Myocyte (in vitro differentiated cells): ENCODE measurements at regions not wholly inside any gene's neighbourhood (a gene's known extent, or its start where the extent isn't known, plus 50 kb on each side); places are given as distances from the start of the nearest gene placed in this dataset.

Experiments
- DNase-seq: peaks from one replicate; pipeline ENCODE4 v3.0.0-alpha.2; 2012; ENCODE audit warnings: low read depth

DNA sequence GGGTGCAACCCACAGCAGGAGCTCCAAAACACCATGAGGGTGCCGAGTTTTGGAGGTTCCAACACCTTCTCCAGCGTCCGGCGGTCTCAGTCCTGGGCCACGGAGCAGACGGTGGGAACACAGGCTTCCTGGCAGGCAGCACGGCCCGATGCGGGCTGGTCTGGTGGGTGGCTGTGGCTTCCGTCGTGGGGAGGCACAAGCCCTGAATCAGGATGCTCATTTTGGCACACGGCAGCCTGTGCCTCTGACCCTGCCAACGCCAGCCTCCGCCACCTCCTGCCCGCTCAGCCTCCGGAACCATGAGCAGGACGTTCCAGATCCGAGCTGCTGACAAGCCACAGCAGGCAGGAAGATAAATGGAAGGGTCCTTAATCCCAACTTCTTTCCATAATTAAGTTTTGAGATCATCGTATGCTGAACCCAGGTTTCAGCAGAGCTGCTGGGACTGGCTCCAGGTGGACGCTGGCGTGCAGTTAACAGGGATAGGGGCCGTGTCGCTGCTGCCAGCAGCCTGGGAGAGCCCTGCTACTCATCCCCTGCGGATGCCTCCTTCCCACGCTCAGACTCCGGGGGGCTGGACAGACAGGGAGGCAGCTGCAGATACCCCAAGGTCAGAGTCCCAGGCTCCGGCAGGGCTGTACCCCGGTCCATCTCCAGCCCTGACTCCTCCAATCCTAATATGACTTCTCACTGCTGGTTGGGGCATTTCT, 136.6 kb downstream of the ENGASE start:
- no peak for DNase-seq

DNA sequence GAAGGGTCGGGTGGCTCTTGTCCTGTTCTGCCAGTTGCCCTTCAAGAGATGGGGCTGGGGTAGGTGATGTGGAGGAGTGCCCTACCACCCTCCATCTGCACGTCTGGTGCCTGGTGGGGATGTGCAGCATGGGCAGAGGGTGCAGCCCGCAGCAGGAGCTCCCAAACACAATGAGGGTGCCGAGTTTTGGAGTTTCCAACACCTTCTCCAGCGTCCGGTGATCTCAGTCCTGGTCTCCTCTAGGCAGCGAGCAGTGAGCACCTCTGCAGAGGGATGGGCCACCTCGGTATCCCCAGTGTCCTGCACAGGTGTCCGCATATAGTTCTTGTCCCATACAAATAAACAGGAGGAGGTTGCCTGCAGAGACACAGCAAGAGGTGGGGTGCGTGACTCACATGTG, 136.0 kb downstream of the ENGASE start:
- no peak for DNase-seq

DNA sequence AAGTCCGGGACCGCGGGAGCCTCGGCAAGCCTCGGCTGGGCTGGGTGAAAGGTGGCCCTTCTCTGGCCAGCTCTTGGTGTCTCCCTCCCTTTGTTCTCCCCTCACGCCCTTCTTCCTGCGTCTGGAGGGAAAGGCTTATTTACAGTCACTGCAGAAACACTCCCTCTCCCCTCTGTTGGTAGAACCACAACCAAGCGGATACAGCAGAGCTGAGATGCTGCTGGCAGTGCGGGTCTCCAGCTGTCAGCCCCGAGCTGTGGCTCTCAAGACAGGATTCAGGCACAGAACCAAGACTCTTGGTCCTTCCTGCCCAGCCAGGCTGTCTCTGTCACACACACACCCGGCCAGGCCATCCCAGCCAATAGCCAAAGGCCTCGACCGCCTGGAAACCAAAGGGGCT, 133.3 kb downstream of the ENGASE start:
- peak; percentile 57 for DNase-seq

DNA sequence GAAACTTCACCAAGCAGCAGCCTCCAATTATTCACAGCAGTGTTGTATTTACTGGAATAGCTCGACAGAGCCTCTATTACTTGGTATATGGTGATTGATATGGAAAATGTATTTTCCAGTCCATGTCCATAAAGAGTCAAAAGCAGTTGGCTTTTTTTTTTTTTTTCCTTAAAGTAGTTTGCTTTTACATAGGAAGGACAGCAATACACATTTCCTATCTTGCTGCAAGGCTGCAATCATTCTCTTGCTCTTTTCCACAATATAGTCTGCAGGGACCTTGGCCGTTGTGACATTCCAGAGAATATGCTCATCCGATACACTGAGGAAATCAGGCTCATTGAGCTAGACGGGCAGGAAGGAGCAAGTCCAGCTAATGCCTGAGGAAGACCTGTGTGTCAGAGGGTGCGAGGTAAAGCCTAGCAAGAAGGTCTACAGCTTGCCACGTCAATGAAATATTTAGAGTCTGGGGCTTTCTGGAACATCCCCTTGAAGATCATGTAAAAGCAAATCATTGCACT, 131.1 kb downstream of the ENGASE start:
- no peak for DNase-seq

DNA sequence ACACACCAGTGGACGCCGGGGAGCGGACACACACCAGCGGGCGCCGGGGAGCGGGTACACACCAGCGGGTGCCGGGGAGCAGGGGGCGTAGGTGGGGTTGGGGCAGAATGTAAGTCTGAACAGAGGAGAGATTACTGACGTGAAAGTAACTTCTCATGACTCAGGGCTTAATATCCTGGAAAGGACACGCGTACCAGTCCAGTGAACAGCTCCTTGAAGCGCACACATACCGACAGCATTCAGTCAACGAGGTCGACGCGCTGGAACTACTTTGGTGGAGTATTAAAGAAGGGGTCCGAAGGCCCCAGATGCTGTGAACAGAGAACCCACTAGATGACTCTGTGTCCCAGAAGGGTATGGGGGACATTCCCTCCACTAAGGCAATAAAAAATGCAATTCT, 129.6 kb downstream of the ENGASE start:
- no peak for DNase-seq

DNA sequence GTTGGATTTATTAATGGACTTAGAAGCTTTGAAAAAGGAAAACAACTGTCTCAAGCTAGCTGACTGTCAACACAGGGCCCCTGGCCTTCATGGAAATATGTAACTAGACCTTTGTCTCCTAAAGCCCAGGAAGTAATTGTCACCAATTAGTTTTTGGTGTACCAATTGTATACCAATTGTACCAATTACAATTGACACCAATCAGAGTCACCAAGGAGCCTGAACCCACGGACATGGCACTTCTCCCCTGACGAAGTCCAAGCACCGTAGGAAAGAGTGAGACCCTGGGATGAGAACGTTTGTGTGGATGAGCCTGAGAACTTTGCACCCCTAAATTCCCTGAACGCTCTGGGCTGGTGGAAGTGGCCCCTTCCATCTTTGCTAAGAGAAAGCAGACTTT, 129.0 kb downstream of the ENGASE start:
- DNase-seq, result no peak

DNA sequence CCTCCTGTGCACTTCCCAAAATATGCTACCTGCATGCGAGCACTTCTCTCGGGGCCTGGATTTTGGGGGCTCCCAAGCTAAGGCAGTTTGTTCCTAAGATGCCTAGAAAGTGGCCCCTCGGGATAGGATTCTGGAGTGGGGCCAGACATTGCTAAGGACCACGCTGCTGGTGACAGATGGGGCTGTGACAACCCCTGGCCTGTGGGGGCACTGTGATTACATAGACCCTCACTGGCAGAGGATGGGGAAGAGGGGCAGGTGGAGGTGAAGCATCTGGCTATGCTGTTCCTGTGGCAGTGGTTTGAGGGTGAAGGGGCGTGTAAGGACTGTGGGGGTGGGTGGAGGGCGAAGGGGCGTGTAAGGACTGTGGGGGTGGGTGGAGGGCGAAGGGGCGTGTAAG, 128.4 kb downstream of the ENGASE start:
- no peak for DNase-seq

DNA sequence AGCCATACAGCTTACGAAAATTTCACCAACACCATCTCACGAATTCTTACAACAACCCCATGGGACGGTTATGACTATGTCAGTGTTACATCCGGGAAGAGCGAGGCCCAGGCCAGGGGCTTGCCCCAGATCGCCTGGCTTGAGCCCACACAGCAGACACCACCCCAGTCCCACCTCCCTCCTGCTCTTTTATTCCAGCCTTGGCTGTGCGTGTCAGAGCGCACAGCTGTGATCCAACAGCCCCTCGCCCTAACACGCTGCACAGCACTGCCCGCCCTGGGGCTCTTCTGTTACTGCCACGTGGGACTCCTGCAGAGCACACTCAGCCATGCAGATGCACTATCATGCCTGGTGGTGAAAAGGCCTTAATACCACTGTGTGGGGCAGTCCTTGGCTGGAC, 127.9 kb downstream of the ENGASE start:
- peak; percentile 54 for DNase-seq

DNA sequence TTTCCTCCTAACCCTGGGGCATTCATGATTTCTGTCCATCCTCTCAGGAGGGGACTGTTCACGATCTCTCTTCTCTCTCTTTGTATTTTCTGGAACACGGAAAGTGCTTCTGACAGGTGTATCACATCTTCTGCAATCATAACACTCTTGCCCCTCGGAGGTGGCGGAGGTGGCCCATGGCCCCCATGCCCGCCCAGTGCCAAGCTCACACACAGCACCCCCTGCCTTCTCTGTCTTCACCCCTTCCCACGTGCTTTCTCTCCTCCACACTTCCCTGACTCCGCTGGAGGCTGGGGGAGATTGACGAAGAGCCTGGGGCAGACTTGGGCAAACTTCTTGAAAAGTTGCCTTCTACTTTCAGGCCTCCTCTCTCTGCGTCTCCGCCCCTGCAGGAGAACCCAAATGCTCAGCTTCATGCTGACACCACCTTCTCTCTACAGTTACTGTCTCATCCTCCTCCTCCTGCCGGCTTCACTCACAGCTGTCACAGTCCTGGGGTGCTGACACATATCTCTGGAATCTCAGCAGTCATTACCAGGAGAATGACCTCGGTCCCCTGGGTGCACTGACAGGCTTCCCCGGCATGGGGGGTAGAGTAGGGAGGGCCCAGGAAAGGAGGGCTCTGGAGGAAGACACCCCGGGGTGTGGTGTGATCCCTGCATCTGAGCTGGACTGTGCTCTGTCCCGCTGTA, 127.1 kb downstream of the ENGASE start:
- DNase-seq, result peak; percentile 96

DNA sequence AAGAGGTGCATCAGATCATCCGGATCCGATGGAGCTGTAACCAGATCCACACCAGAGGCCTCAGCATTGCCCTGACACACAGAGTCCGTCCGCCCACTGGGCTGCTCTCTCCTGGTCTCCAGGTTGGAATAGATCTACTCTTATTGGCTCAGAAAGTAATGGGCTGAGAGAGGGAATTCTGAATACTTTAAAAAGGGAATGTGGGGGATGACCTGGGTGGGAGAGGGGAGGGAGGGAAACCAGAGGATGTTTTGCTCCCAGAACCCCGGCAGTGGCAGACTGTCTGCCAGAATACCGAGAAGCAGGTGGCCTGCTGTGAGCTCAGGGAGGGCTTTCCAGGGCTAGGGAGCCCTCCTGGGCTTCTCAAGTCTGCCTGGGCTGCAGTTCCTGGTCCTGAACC, 126.5 kb downstream of the ENGASE start:
- peak; percentile 24 for DNase-seq

DNA sequence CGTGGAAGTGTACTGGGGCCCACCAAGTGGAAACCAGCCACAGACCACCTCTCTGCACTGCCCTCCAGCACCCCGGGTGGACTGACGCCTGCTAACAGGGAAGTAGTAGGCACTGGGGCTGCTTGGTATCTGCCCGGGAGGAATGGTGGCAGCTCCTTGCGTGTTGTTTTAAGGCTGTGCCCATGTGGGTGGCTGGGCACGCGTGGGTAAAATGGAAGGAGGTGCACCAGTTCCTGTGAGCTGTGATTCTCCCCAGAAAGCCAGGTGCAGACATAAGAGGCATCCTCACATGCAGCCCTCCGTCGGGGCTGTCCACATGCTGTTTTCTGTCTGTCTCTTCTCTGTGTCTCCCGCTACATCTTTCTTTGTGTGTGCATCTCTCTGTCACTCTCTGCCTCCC, 122.3 kb downstream of the ENGASE start:
- DNase-seq, result no peak

DNA sequence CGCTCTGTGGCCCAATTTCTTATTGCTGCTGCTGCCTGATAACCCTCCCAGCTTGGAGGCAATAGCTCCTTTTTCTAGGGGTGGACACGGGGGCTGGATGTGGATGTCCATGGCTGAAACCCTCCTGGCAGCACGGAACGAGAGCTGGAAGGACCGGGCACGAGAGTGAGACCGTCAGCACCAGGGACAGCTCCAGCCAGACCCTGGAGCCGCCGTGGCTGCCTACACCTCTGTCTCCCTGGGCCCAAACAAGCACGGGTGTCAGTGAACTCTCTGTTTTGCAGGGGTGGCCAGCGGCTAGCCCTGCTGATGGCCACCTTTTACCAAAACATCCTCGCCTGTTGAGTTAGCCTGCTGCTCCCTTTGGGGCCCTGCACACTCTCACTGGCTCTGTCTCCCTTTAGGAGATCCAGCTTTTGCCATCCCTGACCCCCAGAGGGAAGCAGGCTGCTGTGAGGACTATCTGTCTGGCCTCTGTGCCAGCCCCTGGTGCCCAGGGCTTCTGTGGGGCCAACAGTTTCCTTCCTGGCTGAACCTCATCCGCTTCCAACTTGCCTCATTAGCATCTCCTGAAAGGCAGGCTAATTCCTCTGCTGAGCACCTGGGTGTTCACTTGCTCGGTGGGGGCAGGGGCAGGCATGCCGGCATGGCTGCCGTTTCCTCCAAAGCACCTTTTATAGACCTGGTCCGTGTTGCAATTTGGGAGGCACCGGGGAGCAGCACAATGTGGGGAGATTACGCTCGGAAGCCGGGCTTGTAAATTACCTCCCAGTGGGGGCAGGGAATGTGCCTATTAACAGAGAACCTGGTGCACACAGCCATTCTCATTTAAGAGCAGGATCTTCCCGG, 118.1 kb downstream of the ENGASE start:
- peak; percentile 64 for DNase-seq

DNA sequence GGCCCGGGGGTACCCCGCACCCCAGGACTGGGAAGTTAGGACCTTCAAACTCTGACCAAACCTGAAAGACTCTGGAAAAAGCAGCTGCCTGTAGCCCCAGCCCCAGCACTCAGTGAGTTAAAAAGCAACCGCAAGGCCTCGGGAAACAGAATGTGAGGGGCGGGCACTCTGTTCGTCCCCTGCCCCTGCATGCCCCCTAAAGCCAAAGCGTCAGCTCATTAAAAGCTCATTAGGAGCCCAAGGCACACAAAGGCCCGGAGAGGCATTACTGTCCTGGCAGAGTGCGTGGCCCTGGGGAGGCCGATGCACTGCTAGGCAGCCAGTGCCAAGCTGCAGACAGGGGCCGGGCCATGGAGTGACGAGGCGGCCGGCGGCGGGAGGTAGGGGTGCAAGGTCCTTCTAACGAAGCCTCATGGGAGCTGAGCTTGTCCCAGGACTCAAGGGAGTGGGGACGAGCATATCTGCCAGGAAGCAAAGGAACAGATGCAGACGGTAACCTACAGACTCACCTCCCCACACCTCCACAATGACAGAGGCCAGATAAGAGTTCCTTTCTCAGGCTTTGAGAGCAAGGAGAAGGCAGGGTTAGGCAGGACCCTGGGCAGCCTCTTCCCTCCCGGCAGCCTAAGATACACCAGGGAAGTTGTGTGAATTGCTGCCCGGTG, 116.8 kb downstream of the ENGASE start:
- DNase-seq, result no peak

DNA sequence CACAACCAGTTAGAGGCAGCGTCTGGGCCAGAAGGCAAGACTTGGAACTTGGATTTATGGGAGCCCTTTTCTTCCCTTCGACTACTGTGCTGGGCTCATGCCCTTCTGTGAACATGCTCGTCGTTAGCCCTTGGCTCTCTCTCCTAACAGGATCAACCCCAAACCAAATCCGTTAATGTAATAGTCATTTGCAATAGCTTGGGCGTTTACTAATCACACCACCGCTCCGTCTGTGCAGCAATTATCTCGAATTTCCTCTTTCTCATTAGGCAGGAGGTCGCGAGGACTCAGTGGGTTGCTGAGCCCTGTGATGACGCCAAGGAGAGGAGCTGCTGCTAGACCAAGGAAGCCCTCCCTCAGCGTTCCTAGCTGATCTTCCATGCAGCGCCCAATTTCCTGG, 114.7 kb downstream of the ENGASE start:
- no peak for DNase-seq

DNA sequence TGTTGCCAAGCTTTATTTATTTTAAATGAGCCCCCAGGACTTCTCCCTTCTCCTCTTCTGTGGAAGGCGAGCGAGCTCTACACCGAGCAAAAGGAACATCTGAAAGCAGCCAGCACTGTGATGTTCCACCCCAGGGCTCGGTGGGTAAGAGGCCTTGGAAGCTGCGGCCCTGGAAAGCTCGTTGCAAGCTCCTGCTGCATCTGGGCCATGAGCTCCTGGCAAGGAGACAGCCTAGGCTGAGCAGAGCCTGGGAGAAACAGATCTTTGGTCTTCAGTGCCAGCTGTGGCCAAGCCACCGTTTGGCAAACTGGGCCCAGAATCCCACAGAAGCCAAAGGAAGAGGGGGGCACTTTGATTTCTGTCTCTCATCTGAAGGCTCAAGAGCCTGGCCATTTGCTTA, 114.1 kb downstream of the ENGASE start:
- DNase-seq, result no peak

DNA sequence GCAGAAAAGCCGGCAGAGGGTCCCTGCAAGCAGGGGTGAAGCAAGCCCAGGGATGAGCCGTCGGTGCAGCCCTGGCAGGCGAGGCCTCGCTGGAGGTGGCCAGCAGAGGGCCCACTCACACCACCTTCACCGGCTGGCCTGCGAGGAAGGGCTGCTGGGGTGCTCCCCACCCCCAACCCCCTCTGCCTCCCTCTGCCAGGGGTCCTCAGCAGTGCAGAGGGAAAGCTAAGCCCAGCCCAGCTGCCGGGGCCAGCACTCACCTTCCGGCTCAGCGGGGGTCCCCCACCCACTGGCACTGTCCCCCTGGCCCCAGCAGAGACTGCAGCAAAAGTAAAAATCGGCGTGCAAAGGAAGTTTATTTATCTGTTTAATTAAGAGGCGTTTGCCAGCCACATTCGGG, 113.4 kb downstream of the ENGASE start:
- peak; percentile 14 for DNase-seq

DNA sequence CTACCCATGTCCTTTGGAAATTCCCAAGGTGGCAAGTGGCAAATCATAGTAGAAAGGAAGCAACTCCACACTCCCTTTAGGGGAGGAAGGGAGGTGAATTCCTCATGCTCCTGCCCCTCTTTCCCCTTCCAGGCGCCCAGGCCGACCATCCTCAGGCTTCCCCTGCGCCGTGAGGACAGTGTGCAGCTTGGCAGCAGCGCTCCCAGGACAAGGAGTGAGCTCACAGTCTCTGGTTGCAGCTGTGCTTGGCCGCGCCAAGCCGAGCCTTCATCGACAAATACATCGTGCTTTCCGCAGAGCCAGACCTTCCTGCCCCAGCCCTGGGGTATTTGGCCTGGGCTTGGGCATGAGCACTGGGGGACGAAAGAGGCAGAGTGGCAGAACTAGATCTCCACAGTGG, 112.6 kb downstream of the ENGASE start:
- DNase-seq, result no peak

DNA sequence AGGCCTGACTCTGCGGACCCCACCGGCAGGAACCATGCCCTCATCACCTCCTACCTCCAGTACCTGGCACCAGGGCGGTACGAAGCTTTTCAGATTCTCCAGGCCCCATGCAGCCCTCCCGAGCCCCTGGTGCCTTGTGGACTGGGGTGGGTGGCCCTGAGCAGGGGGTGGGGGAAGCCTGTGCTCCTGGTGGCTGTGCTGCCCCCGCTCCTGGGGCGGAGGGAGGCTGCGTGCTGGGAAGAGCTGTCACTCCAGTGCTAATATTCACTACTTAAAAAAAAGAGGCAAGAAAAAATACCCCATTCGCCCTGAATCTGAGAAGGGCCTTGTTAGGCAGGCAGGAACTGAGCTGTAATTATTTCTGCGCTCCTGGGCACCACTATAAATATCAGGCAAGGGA, 111.8 kb downstream of the ENGASE start:
- no peak for DNase-seq

DNA sequence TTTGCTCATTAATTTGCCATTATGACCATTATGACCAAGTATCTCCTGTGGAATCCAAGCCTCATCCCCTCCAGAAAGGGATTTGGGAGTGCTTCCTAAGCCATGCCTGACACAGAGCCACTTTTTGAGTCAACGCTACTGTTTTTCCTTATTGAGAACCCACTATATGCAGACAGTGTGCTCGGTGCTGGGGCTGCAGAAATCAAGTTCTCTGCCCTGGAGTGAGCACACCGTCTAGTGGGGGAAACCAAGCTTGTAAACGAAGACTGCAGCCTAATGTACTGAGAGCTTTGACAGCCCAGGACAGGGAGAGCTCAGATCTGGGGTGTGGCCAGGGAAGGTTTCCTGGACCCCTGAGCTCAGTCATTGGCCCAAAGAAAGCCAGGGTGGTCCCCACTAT, 111.0 kb downstream of the ENGASE start:
- DNase-seq, result no peak

DNA sequence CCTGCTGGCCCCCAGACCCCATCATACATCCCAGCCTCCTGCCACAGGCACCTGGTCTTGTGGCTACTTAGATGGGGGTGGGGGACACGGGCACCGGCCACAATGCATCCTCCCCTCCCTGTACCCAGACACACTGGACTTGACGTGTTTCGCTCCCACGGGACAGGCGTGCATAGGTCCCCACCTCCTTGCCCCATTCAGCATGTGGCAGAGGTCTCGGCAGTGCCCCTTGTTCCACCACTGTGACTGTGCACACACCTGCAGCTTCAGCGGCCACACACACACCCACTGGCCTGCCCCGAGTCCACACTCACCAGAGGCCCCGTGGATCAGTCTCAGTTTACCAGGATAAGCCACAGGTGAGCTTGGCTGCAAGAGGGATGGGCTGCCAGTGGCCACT, 109.6 kb downstream of the ENGASE start:
- no peak for DNase-seq
